CD4-positive, alpha-beta T cell treated with Interleukin-17A for 4 hours (primary cell): ENCODE measurements at regions not wholly inside any gene's neighbourhood (a gene's known extent, or its start where the extent isn't known, plus 50 kb on each side); places are given as distances from the start of the nearest gene placed in this dataset.

Experiments used
- DNase-seq: peaks from one replicate; pipeline ENCODE4 v3.0.0-alpha.2; 2020; ENCODE audit warnings: mixed read lengths

DNA sequence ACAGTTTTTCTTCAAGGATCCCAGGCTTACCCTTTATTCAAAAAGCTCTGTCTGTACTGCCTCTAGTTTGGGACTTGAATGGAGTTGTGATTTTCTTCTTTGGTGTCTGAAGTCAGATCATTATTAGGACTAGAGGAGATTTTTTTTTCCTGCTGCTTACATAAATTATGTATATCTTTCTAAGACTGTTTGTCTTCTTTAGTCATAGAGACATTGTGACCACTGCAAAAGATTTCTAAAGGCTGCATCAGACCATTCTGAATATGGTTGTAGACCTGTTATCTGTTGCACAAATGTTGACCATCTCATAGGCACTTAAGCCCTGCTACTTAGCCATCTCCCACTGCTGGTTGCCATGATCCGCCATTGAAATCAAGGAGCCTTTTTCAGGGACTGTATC lies 238.5 kb upstream of the SMARCA2 start:
- no peak for DNase-seq

DNA sequence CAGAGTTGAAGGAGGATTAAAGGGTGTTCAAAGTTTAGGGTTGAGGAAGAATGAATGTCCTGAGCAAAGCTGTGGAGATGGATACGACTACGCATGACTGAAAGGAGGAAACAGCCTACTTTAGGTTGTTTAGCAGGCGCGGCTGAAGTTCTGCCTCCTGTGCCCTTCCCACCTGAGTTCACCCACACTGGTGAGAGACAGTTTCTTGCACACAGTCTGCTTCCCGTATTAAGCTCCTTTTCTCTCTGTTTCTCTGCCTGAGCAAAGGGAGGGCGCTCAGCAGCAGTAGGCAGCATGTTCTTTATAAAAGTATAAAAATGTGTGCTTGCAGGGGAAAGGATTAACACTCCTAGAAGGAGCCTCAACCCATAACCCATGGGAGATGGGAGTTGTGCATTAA lies 224.0 kb upstream of the SMARCA2 start:
- DNase-seq: no peak

DNA sequence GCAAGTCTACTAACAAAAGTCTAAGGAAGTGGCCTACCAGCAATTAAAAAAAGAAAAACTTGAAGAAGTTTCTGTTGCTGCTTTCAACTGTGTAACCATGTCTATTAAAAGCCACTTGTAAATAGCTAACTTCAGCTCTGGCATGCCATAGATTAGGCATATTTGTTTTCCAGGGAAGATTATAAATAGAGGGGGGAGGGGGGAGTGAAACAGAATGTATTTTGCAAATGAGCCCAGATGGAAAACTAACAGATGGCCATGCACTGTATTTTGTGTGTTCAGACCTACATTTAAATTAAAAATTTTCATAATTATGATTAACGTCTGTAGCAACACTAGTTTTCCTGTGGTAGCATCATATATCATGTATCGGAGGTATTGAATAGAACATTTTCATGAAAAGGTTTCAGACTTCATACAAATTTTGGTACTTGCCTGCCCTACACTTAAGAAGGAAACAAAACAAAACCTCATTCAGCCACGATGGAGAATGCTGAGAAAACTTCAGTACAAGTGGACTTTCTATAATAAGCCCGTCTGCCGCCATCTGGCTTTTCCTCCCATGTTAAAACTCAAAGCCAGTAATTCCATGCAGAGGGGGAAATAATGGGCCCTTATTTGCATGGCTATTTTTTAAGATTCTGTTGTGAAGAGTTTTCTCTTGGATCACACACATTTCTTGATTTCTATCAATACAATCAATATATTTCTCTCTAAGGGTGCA lies 220.4 kb upstream of the SMARCA2 start:
- DNase-seq: no peak

DNA sequence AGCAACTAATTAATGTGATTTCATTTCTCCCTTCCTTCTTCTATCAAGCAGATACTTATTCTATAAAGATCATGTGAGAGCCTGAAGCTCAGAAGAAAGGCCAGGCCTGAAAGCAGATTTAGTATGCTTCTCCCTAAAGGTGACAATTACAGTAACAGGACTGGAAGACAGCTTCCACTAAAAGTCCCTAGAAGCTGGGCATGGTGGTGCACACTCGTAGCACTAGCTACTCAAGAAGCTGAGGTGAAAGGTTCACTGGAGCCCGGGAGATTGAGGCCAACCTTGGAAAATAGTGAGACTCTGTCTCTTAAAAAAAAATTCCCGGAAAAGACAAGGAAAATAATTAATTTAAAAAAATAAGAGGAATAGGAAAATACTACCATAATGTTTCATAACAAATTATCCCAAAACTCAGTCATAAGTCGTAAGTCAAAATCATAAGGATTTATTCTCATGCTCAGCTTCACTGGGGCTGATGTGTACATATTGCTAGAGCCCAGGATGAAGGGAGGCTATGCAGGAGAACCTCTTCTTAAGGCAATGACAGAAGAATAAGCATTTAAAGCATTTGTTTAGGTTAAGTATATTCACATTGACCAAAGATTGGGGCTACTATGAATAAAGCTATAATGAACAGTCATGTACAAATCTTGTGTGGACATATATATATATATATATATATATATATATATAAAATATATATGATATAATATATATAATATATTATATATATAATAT lies 210.8 kb upstream of the SMARCA2 start:
- no peak for DNase-seq

DNA sequence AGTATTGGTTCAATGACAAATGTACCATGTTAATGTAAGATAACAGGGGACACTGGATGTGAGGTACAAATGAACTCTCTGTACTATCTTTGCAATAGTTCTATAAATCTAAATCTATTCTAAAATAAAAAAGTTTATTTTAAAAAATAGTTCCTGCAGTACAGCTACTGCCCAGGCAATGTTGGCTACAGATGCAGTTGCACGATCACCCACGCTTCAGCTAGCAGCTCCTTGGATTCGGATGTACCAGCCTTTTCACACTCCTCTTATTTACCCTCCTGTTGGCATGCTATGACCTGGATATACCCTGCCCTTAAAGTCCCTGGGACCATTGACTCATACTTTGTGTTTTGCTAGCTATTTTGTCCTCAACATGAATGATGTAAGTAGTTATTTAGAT lies 185.4 kb upstream of the SMARCA2 start:
- no peak for DNase-seq

DNA sequence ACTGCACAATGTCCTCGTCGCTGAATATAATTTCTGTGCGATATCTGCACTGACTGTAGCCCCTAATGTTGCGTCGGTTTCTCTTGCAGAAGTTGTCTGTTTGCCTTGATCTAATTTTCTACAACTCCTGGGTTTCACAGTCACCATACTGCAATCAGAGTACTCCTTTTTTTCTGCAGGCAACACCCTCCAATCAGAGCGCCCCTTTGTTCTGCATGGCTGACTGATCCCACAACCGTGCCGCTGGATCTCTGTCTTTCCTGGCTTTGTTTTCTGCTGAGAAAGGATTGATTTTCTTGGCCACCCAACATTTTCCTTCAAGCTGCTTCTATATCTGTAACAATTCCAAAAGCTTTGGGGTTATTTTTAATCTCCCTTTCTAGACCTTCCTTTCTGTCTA lies 182.2 kb upstream of the SMARCA2 start:
- DNase-seq: no peak

DNA sequence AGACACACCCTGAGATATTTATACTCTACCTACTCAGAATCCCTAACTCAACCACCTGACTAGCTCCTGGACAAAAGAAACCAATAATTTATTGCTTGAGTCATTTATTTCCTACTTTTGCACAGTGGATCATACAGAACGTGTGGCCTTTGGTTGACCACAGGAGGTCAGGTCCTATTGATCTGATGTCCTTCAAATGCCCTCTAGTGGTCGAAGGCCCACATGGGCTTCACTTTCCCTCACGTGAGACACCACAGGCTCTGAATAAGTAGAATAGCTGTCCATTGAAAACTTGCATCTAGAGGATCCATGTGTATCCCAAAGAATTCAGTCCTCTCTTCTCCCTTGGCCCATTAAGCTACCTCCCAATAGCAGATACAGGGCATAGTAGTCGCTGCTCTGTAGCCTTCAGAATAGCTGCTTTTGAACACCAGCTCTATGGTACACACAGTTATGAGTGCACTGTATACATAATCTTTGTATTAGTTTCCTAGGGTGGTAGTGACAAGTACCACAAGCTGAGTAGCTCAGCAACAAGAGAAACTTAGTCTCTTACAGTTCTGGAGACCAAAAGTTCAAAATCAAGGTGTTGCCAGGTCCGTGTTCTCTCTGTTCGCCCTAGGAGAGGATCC lies 177.6 kb upstream of the SMARCA2 start:
- no peak for DNase-seq

DNA sequence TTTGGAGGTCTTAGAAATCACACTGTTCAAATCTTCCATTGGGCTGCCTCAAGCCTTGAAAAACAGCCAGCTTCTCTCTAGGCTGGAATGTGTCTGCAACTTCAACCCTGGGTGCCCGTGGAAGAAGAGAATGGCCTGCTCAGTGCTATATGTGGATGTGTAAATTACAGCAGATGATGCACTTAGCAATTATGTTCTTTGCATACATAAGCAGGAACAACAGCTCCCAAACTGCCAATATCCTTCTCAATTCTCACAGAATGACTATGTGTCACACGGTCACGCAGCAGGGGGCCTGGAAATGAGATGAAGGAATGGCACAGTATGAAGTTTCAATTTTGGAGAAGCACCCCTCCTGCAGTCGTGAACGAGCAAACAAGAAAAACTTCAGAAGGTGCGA lies 175.2 kb upstream of the SMARCA2 start:
- DNase-seq: no peak

DNA sequence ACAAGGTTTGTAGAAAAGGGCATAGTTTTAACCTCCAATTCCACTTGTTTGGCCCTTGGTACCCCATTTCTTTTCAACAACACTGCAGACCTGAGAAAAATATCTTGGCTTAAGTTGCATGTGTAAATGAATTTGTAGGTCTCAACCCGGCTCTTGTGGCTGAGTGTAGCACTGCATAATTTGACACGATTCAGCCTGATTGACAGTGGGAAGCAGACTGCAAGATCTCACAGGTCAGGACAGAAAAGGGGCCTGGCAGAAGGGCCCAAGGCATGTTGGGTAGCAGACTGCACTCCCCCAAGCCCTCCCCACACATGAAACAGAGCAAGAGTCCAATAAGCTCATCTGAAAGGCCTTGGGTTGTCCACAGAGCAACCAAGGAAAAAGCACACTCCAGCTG lies 169.7 kb upstream of the SMARCA2 start:
- no peak for DNase-seq

DNA sequence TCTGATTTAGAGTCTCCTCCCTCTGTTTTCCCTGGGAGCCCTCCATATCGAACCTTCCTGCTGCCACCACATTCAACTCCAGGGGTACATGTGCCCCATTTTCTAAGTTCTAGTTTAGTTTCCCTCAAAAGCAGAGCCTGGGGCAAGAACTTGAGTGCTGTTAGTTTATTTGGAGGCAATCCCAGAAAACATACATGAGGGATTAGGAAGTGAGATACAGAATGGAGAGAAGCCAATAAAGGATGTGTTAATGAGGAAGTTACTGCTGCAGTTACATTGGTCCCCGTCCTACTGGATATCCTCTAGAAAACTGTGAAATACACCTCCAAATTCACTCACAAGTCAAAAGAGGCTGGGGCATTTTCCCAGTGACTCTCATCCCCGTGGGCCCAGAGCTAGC lies 159.4 kb upstream of the SMARCA2 start:
- no peak for DNase-seq

DNA sequence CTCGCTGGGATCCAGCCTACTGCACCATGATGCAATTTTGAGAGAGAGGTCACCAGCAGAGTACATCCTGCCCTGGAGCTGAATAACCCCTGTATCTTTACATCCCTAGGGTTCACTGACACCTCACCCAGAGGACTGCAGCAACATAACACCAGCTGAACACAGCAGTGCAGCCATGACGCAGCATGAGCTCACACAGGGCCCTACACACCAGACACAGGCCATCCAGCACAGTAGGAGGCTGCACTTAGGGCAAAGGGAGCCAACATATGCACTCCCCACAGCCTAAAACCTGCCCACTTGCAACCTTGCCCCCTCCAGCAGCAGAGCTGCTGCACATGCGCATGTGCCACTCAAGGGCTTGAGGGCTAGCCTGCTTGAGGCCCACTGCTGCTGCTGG lies 157.3 kb upstream of the SMARCA2 start:
- no peak for DNase-seq

DNA sequence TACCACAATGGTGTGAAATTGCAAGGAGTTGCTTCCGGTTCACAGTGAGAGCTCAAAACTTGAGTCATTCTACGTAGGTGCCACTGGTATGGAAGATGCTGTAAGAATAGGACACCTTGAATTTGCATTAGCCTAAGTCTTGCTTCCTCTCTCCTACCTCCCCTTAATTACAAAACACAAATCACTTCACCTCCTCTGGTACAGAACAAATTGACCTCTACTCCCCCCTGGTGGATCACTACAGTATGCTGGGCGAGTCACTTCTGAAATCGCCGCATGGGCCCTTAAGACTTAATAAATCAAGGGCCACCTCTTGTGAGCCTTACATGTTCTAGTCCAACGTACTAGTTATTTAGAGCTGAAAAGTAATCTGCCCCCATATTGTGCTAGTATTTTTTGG lies 145.3 kb upstream of the SMARCA2 start:
- DNase-seq: peak; percentile 13

DNA sequence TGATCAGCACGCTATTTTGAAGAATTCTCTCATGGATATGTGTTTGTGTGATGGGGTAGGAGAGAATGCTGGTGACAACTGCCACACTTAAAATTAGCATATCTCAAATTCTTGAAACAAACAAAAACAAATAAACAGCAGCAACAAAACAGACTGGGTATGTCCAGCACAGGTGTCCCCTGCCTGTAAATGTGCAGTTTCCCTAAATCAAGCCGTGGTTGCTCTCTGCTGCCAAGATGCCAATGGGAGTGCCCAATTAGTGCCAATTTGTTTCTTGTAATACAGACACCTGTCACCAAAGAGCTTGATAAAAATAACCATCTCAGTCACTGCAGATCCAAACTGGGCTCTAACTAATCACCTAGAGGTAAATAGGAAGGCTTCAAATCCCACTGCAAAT lies 144.2 kb upstream of the SMARCA2 start:
- DNase-seq: no peak

DNA sequence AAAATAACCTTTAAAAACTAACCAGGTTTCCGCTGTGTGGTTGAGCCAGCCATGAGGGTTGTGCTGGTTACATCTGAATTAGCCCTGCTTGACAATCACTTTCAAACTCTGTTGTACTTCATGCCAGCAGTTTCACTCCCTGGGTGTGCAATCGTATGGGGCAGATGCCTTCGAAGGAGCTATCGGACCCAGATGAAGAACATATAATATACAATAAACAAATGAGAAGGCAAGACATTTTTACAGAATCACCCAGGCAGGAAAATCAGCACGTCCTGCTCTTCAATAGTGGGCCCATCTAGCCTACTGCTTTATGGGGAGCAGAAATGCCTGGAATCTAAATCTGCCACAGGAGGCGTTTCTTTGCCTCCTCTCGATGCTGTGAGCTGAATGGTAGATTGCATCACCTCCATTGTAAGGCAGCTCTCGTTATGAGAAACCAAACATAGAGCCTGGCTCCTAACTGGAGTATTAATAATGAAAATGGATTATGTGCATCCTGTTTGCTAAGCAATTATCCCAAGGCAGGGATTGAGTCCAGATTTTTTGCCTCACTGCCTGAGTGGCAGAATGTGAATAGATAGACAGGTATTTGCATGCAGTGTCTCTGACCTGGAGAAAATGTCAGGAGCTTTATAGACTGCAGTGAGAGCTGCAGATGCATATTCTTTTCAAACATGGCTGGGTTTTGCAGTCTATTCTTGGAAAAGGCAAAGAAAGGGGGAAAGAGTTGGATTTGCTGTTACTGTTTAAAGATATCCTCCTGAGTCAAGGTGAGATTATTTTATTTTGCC lies 143.3 kb upstream of the SMARCA2 start:
- no peak for DNase-seq

DNA sequence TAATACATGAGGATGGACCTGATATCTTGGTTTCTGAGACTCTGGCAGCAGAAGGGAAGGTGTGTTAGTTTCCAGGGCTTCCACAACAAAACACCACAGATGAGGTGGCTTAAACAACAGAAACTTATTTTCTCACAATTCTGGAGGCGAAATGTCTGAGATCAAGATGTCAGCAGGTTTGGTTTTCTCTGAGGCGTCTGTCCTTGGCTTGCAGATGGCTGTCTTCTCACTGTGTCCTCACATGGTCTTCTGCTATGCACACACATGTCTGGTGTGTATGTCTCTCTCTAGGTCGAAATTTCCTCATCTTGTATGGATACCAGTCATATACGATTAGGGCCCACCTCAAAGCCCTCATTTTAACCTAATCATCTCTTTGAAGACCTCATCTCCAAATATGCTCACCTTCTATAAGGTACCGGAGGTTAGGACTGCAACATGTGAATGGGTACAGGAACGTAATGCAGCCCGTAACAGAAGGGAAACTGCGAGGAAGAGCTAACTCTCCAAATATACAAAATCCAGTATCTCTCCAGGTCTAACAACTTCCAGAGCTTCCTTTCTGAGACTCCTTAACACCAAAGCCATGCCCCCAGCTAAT lies 139.8 kb upstream of the SMARCA2 start:
- no peak for DNase-seq

DNA sequence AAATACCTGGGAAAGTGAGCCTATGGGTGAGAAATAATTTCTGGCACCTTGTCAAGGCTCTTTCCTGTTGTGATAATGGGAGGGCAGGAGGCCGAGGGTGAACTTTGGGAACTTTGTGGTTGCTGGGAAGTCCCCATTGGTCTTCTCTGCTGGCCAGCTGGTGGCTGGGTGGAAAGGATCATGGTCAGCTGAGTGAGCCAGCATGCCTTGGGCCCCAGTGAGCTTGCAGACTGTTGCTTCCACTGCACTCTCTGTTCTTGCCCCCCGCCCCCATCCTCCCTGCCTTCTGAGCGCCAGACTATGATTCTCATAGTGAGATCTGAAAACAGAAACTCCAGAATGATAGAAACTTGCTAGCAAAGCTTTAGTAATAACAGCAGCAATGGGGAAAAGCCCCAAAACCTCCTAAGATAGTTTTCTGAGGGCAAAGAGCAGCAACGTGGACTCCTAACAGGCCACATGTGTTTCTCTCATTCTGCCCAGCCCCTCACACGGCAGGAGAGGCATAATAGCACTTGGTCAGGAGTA lies 139.2 kb upstream of the SMARCA2 start:
- no peak for DNase-seq

DNA sequence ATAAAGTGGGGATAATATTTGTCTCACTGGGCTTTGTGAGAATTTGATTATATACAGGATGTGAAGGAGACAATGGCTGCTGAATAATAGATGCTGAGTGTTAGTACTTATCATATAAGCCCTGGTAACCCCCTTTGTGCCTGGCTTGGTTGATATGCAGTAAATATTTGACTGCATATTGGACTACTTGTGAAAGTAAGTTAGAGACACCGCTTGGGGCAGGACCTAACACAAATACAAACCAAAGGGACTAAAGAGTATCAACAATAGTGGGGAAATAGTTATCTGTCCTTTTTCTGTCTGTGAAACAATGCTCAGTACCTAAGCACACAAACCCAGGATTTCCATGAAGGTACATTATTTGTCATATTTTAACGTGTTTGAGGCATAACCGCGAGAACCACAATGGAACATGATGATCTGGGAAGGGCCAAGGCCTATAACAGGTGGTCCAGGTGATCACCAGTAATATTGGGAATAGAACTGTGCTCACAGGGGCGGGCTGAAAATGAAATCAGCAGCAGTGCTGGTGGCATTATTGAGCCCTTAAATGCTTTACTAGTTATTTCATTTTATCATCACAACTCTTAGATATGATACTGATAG lies 138.2 kb upstream of the SMARCA2 start:
- no peak for DNase-seq

DNA sequence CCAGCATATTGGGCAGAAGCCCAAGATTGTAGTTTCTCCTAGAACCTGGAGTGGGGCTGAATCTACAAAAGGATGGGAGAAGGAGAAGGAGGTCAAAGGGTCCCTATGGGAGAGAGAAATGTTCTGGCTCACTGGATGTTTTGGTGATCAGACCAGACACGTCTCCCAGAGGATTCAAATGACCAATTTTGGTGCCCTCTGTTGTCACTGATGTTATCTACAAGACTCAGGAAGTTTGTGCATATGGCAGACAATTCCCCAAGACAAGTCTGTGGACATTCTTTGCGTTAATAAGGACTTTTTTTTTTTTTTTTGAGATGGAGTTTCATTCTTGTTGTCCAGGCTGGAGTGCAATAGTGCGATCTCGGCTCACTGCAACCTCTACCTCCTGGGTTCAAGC lies 137.2 kb upstream of the SMARCA2 start:
- DNase-seq: no peak

DNA sequence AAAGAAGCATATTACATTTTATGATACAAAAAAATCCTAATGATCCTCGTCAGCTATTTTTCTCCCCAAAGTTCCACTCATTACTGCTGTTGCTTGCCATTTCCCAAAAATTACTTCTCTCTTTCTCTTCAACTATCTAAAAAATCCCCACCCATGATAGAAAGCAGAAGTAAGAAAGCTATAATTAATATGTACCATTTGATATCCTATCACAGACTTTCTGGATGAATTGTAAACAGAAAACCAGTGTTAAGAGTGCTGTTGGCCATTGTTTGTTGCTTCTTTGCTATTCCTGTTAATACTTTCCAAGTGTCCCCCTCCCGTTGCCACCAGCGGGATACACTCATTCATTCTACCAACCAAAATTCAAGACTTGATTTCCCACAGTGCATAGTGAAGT lies 136.3 kb upstream of the SMARCA2 start:
- no peak for DNase-seq

DNA sequence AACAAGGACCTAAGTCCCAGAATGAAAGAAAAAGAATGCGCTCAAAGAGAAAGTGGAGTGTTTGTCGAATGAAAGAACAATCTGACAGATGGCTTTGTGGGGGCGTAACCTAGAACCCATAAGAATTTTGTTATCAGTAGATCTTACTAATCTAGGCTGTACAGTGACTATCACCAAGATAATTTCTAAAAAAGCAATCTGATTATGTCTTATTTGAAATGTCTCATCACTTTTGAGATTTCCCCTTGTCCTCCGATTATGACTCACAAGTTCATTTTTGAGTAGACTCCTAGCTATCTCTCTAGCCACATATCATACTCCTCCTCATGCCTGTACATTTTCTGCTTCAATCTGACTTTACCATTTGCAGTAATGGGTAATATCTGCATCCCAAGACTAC lies 135.6 kb upstream of the SMARCA2 start:
- DNase-seq: no peak

DNA sequence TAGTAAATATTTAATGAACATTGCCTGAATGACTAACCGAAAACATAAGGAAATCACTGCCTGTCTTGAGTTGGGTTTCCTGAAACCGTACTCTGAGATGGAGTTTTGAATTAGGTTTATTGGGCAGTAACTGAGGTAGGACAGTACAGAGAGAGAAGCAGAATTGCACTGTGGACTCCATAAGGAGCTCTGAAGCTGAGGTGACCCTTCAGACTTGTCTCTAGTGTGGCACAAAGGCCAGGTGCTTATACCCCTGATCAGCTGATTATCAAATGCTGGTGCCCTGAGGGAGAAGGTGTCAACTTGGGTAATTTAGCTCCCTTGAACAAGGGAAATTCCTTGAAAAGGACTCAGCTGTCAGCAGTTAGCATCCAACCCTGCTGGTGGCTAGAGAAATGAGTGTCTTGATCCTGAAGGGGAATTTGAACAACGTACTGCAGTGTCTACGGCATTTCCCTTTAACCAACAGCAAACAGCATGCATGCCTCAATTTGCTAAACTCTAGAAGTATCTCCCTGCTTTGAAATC lies 135.0 kb upstream of the SMARCA2 start:
- no peak for DNase-seq

DNA sequence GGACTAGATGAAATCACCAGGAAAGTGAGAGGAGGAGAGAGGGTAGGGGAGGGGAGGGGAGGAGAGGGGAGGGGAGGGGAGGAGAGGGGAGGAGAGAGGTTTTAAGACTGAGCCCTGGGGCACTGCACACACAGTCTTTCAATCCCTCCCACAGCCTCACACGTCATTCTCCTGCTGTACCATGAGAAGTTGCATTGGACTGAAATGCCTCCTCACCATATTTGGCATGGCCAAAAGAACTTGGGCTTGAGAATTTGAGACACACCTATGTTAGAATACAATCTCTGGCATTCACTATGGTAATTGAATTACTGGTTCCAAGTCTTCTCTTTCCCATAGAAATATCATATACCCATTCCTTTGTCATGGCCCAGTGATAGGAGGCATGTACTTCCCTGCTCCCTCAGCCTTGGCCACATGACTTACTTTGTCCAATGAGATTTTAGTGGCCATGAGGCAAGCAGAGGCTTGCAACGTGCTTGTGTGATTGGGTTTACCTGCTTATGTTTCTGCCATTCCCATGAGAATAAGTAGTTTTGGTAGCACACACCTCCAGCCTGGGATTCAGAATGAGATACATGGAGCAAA lies 133.3 kb upstream of the SMARCA2 start:
- DNase-seq: no peak
